ENCODE measurements at regions not wholly inside any gene's neighbourhood (a gene's known extent, or its start where the extent isn't known, plus 50 kb on each side); places are given as distances from the start of the nearest gene placed in this dataset.
"Not testable (repeated sequence)": the region's sequence is repeated elsewhere in the genome, so short reads cannot be mapped to it uniquely, and the experiment has no call there.

DNA sequence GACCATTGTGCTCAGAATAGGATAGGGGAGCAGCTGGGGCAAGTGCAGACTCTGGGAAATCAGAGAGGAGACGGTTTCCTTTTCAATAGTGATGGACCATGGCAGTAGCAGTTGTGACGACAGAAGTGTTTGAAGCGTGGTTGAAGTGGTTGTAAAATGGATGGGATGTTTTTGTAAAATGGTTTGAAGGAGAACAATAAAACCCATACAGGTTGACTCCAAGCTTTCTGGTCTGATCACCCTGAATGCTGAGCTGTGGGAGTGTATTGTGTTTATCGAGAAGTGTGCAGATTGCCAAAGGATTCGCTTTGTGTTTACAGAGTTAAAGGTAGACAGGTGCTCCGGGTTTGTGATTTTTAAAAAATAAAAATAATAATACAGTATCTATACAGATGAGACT is 255.2 kb upstream of the SULF2 start:
- no peak for DNase-seq (ENCODE audit: low spot score)
- no peak for ATAC-seq

DNA sequence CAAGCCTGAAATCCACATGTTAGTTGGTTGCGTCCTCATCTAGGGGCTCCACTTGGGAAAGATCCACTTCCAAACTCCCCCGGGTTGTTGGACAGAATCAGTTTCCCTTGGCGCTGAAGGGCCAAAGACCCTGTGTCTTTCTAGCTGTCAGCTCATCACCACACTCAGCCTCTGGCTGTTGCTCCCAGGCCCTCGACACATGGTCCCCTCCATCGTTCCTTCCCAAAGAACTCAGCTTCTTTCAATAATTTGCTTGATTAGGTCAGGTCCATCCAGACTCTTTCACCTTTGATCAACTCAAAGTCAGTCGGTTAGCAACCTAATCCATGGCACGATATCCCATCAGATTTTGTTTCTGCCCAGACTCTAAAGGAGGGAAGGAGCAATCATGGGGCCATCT is 254.8 kb upstream of the SULF2 start:
- DNase-seq (ENCODE audit: low spot score): no peak
- no peak for ATAC-seq

DNA sequence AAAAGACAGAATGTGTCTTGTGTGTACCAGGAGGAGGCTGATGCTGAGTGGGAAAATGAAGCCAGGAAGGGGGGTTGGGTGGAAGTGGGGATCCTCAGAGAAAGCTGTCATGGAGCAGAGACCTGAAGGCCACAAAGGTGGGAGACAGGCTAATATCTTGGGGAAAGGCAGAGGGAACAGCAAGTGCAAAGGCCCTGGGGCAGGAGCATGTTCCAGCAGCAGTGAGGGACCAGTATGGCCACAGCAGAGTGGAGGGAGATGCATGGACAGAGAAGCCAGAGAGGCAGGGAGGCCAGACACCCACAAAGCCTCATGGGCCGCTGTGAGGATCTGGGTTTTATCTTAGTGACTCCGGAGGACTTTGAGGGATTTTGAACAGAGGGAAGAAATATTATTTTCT is 254.2 kb upstream of the SULF2 start:
- ATAC-seq (no peak), DNase-seq (ENCODE audit: low spot score) (no peak)

- ATAC-seq (no peak), DNase-seq (ENCODE audit: low spot score) (no peak)
Observed at GRCh38 chr20:48038713-48039112, 253.4 kb upstream of the SULF2 start.

DNA sequence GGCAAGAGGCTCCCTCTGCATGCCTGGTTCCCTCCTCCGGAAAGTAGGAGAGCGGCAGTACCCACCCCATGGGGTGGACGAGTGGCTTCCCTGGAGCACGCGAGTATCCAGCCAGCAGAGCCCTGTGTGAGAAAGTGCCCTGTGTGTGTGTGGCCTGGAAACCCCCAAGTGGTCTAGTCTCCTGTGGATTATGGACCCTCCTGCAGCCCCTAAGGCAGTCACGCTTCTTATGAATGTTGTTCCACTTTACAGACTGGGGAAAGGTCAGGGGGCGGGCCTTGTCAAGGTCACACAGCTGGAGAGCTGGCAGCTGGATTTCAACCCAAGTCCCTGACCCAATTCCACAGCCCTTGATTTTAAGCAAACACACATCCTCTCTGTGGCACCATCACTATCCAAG is 252.5 kb upstream of the SULF2 start:
- ATAC-seq; DNase-seq (ENCODE audit: low spot score): not testable (repeated sequence)

DNA sequence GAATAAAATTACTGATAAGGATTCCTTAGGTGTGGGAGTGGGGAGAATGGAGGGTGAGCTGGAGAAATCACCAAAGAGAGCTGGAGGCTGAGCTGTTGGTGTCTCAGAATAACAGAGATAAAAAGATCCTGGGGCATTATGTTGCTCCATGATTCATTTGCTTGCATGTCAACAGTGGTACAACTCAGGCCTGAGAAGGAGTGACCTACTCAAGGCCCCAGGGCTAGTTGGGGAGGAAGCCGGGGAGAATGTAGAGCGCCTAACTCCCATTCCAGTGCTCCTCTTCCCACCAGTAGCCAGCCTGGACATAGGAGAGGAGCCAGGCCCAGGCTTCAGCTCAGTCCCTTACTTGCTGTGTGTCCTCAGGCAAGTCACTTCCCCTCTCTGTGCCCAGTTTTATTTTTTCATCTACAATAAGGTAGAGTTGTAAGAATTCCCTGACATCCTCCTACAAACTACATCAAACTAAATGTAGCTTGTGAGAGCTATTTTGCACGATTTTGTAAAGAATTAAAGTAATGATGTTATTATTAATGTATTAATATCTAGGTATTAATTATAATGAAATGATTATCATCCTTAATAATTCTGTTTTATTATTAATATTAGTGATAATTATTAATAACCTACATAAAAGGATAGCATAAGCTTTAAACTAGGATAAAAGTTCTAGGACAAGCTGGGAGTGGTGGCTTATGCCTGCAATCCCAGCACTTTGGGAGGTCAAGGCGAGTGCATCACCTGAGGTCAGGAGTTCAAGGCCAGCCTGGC is 250.9 kb upstream of the SULF2 start:
- no peak for ATAC-seq
- no peak for DNase-seq (ENCODE audit: low spot score)

- no peak for DNase-seq (ENCODE audit: low spot score)
- ATAC-seq: no peak
Observed at GRCh38 chr20:48034751-48035150, 249.5 kb upstream of the SULF2 start.

DNA sequence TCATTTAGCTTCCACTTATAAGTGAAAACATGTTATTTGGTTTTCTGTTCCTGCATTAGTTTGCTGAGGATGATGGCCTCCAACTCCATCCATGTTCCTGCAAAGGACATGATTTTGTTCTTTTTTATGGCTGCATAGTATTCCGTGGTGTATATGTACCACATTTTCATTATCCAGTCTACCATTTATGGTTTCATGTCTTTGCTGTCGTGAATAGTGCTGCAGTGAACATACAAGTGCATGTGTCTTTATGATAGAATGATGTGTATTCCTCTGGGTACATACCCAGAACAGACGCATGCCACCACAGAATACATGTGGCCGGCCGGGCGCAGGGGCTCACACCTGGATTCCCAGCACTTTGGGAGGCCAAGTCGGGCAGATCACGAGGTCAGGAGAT is 247.7 kb upstream of the SULF2 start:
- not testable (repeated sequence) for ATAC-seq; DNase-seq (ENCODE audit: low spot score)

DNA sequence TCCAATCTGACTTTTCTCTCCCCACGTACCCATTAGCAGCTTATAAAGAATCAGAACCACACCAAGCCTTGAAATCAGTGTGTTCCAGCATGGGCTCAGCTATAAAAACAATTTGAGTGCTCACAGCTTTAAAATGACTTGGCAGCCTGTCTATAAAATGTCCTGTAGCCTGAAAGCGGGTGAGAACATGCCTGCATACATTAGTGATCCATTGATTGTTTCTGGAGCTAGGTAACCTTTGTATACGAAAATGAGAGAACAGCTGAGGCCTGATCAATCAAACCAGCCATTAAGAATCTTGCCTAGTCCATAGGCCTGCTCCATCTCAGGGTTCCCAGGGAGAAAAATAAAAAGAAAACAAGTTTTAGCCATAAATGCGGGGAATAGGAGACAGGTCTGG is 245.8 kb upstream of the SULF2 start:
- no peak for DNase-seq (ENCODE audit: low spot score)

GRCh38 chr20:48026981-48027592 is 241.8 kb upstream of the SULF2 start:
- ATAC-seq: no peak
- DNase-seq (ENCODE audit: low spot score): no peak

More for the DNA sequence above, 245.8 kb upstream of the SULF2 start:
- ATAC-seq: no peak

DNA sequence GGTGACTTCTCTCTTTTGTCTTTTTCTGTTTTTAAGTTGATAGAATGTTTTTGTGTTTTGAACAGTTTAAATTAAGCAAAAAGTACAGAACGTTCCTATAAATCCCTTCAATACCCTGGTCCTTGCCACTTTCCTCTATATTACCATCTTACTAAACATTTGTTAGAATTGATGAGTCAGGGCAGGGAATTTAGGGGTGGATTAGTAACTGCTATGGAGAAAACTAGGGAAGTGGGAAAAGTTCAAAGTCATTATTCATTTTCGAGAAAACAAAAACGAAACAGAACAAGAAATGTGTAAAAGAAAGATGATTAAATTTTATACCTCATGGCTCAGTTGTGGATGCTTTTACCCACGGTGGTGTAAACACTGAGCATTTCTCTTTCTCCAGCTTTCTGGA is 240.4 kb upstream of the SULF2 start:
- DNase-seq (ENCODE audit: low spot score): no peak
- no peak for ATAC-seq

DNA sequence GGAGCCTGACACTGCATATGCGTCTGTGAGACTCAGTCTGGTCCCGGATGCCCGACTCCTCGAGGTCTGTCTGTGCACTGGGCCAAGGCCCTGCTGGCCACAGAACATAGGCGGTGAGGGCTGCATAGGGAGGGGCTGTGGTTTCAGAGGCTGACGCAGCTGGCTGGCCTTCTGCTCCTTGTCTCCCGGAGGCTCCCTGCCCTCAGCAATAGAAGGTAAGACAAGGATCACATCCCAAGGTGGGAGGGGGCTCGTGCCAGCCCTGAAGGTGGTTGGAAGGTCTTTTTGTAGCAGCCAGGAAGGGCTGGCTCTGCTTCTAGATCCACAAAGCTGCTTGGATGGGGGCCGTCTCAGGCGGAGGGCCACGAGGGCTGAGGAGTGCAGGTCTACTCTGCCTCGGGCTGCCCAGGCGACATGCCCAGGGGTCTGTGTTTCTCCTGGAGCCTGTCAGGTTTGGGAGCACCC is 239.8 kb upstream of the SULF2 start:
- no peak for DNase-seq (ENCODE audit: low spot score)
- peak; percentile 61 for ATAC-seq

- ATAC-seq (no peak), DNase-seq (ENCODE audit: low spot score) (no peak)
Observed at GRCh38 chr20:48024539-48024938, 239.3 kb upstream of the SULF2 start.

- not testable (repeated sequence) for DNase-seq (ENCODE audit: low spot score)
Observed at GRCh38 chr20:48020696-48021095, 235.4 kb upstream of the SULF2 start.

DNA sequence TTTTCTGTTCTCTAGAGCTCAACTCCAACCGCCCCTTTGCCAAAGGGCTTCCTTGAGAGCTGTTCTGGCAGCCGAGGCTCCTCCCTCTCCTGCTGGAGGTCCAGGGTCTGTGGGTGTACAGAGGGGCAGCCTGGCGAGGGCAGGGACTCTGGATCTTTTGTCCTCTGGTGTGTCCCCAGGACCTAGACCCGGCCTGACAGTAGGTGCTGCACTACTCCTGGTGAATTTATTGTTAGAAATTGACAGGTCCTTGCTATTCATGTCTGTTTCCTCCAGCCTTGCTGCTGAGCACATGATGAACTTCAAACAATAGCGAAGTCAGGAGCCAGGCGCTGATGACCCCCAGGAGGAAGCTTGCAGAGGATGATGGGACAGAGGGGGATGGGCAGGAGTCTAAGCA is 234.7 kb upstream of the SULF2 start:
- no peak for ATAC-seq
- no peak for DNase-seq (ENCODE audit: low spot score)

More at GRCh38 chr20:48020696-48021095, 235.4 kb upstream of the SULF2 start:
- not testable (repeated sequence) for ATAC-seq

GRCh38 chr20:48019496-48019895 is 234.2 kb upstream of the SULF2 start:
- DNase-seq (ENCODE audit: low spot score) (no peak), ATAC-seq (no peak)

- DNase-seq (ENCODE audit: low spot score); ATAC-seq: not testable (repeated sequence)
Observed at GRCh38 chr20:48018851-48019250, 233.6 kb upstream of the SULF2 start.

- peak; percentile 15 for DNase-seq (ENCODE audit: low spot score)
- no peak for ATAC-seq
Observed at GRCh38 chr20:48017992-48018391, 232.7 kb upstream of the SULF2 start.

GRCh38 chr20:48017509-48017908 is 232.2 kb upstream of the SULF2 start:
- no peak for DNase-seq (ENCODE audit: low spot score)
- ATAC-seq: no peak

DNA sequence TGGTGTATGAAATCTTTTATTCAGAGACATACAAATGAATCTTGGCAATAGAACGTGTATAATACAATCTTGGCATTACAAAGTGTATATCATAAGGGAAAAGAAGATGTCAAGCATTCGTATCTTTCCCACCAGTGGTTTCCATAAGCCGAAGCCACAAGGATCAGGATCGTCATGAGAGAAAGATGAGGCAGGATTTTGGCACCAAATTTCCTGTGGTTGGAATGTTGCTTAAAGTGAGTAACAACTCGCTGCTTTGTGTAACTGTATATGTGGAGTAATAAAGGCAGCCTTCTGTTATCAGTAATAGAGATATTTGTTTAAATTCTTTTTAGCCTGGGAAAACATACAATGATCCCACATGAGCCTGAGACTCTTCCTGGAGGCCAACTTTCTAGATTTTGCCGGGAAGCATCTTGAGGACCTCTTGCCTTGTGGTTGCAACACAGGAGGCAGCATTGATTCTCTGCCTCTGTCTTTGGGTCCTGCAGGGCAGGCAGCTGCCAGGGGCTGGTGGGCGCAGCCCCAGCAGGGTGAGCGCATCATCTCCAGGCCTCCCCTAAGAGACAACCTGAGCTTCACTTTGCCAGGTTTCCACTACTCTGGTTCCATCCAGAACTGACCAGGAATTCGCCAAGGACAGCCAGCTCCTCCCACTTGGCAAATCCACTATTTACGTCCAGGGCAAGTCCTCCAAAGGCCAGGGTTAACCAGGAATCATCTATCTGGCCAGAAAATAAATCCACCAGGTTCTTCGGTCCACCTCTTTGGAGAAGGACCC is 230.9 kb upstream of the SULF2 start:
- DNase-seq (ENCODE audit: low spot score) (no peak), ATAC-seq (peak; percentile 37)

- no peak for DNase-seq (ENCODE audit: low spot score)
- no peak for ATAC-seq
Observed at GRCh38 chr20:48015141-48015910, 230.0 kb upstream of the SULF2 start.

Data from left lobe of liver (tissue), 2 donors.